Neural progenitor cell (in vitro differentiated cells): ENCODE measurements at regions not wholly inside any gene's neighbourhood (a gene's known extent, or its start where the extent isn't known, plus 50 kb on each side); places are given as distances from the start of the nearest gene placed in this dataset.

ENCODE experiments used
- DNase-seq: peaks from one replicate; pipeline ENCODE4 v3.0.0-alpha.2; 2016; ENCODE audit warnings: low spot score
- H2AFZ ChIP-seq: fragments of 200-600 bp; sonication (generic); replicated peaks from 2 replicates; pipeline ENCODE4 v1.6.1; 2016; ENCODE audit warnings: antibody characterized with exemption
- H3F3A ChIP-seq: fragments of 200-600 bp; sonication (generic); 2 replicates; pipeline ENCODE4 v1.6.1; 2016; ENCODE audit warnings: antibody characterized with exemption, low read depth
- H3K27ac ChIP-seq: fragments of 200-600 bp; sonication (generic); 2 replicates; pipeline ENCODE4 v1.5.1; 2016; ENCODE audit warnings: mild to moderate bottlenecking
- H3K27me3 ChIP-seq: fragments of 200-600 bp; sonication (generic); 2 replicates; pipeline ENCODE4 v1.6.1; 2016; ENCODE audit warnings: mild to moderate bottlenecking, moderate library complexity
- H3K36me3 ChIP-seq: fragments of 200-600 bp; sonication (generic); 2 replicates; pipeline ENCODE4 v1.5.1; 2016
- H3K4me1 ChIP-seq: fragments of 200-600 bp; sonication (generic); 2 replicates; pipeline ENCODE4 v1.6.1; 2016; ENCODE audit warnings: mixed run types
- H3K4me2 ChIP-seq: fragments of 200-600 bp; sonication (generic); 2 replicates; pipeline ENCODE4 v1.6.1; 2016
- H3K4me3 ChIP-seq: fragments of 200-600 bp; sonication (generic); 2 replicates; pipeline ENCODE4 v1.5.1; 2016
- H3K79me2 ChIP-seq: fragments of 200-600 bp; sonication (generic); 2 replicates; pipeline ENCODE4 v1.6.1; 2016; ENCODE audit warnings: low read depth
- H3K9ac ChIP-seq: fragments of 200-600 bp; sonication (generic); 2 replicates; pipeline ENCODE4 v1.6.1; 2016
- H3K9me3 ChIP-seq: fragments of 200-600 bp; sonication (generic); 2 replicates; pipeline ENCODE4 v1.5.1; 2016; ENCODE audit warnings: low read depth
- H4K20me1 ChIP-seq: fragments of 200-600 bp; sonication (generic); 2 replicates; pipeline ENCODE4 v1.6.1; 2016; ENCODE audit warnings: low read depth
- H3K27ac Mint-ChIP-seq: 3 replicates; pipeline ENCODE4 v1.8.0; 2021; ENCODE audit warnings: mixed read lengths
- H3K27me3 Mint-ChIP-seq: 2 replicates; pipeline ENCODE4 v1.8.0; 2022; ENCODE audit warnings: low read depth, mild to moderate bottlenecking, inconsistent platforms, moderate library complexity, mixed read lengths; ENCODE audit not compliant: insufficient read depth
- H3K36me3 Mint-ChIP-seq: 3 replicates; pipeline ENCODE4 v1.8.0; 2021; ENCODE audit warnings: mixed read lengths
- H3K4me1 Mint-ChIP-seq: 3 replicates; pipeline ENCODE4 v1.8.0; 2021; ENCODE audit warnings: mixed read lengths
- H3K4me3 Mint-ChIP-seq: 3 replicates; pipeline ENCODE4 v1.8.0; 2021; ENCODE audit warnings: mild to moderate bottlenecking, moderate library complexity, mixed read lengths
- H3K9me3 Mint-ChIP-seq: 3 replicates; pipeline ENCODE4 v1.8.0; 2020; ENCODE audit warnings: mixed read lengths
- EZH2 ChIP-seq: fragments of 200-600 bp; sonication (generic); IDR thresholded peaks from 2 replicates; pipeline ENCODE4 v1.6.1; 2017; ENCODE audit warnings: antibody characterized with exemption, mild to moderate bottlenecking, moderate library complexity
- EZH2phosphoT487 ChIP-seq: fragments of 200-600 bp; sonication (generic); IDR thresholded peaks from 2 replicates; pipeline ENCODE4 v1.6.1; 2017; ENCODE audit warnings: antibody characterized with exemption
- TF ChIP-seq, protein P1 (sequence below): fragments of 200-600 bp; sonication (generic); IDR thresholded peaks from 2 replicates; pipeline ENCODE4 v1.5.1; 2017; ENCODE audit warnings: antibody characterized with exemption, mild to moderate bottlenecking

DNA sequence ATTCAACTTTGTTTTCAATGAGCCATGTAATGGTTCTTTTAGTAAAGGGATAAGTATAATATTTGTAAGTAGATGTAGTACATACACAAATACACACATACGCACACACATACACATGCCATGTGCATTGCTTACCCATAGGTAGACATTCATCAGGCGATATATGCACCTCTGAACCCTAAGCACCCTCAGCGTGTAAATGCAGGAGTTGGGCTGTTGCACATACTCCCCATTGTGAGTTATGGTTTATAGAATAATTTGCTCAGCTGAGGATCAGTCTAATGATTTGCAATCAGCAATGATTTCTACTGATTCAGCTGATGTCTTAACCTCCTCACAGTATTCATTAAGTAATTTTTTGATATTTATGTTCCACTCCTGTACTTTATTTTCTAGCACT is 217.6 kb upstream of the ETAA1 start:
- Histone ChIP-seq H2AFZ (no peak overlapping the region), H3K4me2 (no peak overlapping the region), H3K27ac (no peak overlapping the region), H3K9ac (no peak overlapping the region), H3K79me2 (no peaks in the 10 kb centered on the region), H4K20me1 (no peaks in the 10 kb centered on the region), H3F3A (no peaks in the 10 kb centered on the region), H3K27me3 (no peaks in the 10 kb centered on the region), H3K9me3 (no peaks in the 10 kb centered on the region), H3K36me3 (no peaks in the 10 kb centered on the region), H3K4me1 (no peaks in the 10 kb centered on the region), H3K4me3 (no peak overlapping the region)
- Mint-ChIP-seq H3K27me3 (no peaks in the 10 kb centered on the region), H3K4me3 (no peak overlapping the region), H3K9me3 (no peaks in the 10 kb centered on the region), H3K4me1 (no peaks in the 10 kb centered on the region), H3K27ac (no peak overlapping the region), H3K36me3 (no peaks in the 10 kb centered on the region)
- TF ChIP-seq EZH2 (no peak), EZH2phosphoT487 (no peak)
- TF ChIP-seq, protein P1, sequence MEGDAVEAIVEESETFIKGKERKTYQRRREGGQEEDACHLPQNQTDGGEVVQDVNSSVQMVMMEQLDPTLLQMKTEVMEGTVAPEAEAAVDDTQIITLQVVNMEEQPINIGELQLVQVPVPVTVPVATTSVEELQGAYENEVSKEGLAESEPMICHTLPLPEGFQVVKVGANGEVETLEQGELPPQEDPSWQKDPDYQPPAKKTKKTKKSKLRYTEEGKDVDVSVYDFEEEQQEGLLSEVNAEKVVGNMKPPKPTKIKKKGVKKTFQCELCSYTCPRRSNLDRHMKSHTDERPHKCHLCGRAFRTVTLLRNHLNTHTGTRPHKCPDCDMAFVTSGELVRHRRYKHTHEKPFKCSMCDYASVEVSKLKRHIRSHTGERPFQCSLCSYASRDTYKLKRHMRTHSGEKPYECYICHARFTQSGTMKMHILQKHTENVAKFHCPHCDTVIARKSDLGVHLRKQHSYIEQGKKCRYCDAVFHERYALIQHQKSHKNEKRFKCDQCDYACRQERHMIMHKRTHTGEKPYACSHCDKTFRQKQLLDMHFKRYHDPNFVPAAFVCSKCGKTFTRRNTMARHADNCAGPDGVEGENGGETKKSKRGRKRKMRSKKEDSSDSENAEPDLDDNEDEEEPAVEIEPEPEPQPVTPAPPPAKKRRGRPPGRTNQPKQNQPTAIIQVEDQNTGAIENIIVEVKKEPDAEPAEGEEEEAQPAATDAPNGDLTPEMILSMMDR, result no peak
- DNase-seq, result no peak

DNA sequence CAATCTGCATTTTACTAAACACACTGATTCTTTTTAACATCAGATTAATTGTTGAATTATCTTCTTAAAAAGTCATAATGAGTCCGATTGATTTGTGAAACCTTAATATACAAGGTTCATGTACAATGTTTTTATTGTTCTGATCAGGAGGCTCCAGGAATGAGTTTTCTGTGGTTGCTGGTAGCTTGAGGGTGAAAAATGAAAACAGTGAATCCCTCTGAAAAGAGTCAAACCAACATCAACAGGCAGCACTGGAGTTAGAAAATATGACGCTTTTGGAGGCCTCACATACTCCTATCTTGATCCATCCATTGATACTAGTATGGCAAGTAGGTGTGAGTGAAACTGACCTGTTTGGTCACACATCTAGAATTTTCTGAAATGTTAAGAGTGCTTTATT is 216.3 kb upstream of the ETAA1 start:
- H4K20me1 ChIP-seq, result no peaks in the 10 kb centered on the region
- no peak overlapping the region for H3K9ac ChIP-seq
- H3K27me3 ChIP-seq, result no peaks in the 10 kb centered on the region
- TF ChIP-seq, protein P1, result no peak
- TF ChIP-seq EZH2, result no peak
- TF ChIP-seq EZH2phosphoT487, result no peak
- no peak overlapping the region for H3K27ac Mint-ChIP-seq
- H3K9me3 Mint-ChIP-seq, result no peaks in the 10 kb centered on the region
- no peak overlapping the region for H2AFZ ChIP-seq
- no peak overlapping the region for H3K27ac ChIP-seq
- H3K27me3 Mint-ChIP-seq, result no peaks in the 10 kb centered on the region
- no peaks in the 10 kb centered on the region for H3K36me3 Mint-ChIP-seq
- no peaks in the 10 kb centered on the region for H3F3A ChIP-seq
- H3K9me3 ChIP-seq, result no peaks in the 10 kb centered on the region
- no peaks in the 10 kb centered on the region for H3K79me2 ChIP-seq
- H3K36me3 ChIP-seq, result no peaks in the 10 kb centered on the region
- H3K4me1 Mint-ChIP-seq, result no peaks in the 10 kb centered on the region
- no peak overlapping the region for H3K4me3 ChIP-seq
- H3K4me3 Mint-ChIP-seq, result no peak overlapping the region
- no peaks in the 10 kb centered on the region for H3K4me1 ChIP-seq
- no peak overlapping the region for H3K4me2 ChIP-seq
- no peak for DNase-seq

DNA sequence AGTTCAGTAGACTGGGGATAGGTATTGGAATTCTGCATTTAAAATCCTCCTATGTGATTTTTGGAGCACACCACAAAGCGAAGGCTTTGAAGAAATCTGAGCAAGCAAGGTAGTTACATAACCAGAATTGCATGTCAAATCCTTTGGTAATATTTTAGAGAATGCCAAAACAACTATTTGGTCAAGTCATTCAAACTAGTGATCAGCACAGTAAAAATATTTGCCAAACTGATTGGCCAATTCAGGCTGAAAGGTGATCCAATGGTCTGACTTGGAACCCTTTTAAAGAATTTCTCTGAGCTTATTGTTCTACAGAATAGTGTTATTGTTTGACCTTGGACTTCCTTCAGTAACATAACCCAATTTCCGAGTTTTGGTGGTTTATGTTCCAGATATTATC is 214.2 kb upstream of the ETAA1 start:
- Histone ChIP-seq H3K27ac (no peak overlapping the region), H3K4me3 (no peak overlapping the region), H3F3A (no peaks in the 10 kb centered on the region), H3K9me3 (no peaks in the 10 kb centered on the region), H3K36me3 (no peaks in the 10 kb centered on the region), H3K79me2 (no peaks in the 10 kb centered on the region), H3K9ac (no peak overlapping the region), H2AFZ (no peak overlapping the region), H3K4me2 (no peak overlapping the region), H3K27me3 (no peaks in the 10 kb centered on the region), H3K4me1 (no peaks in the 10 kb centered on the region), H4K20me1 (no peaks in the 10 kb centered on the region)
- Mint-ChIP-seq H3K36me3 (no peaks in the 10 kb centered on the region), H3K4me1 (no peaks in the 10 kb centered on the region), H3K4me3 (no peak overlapping the region), H3K27ac (no peak overlapping the region), H3K9me3 (no peaks in the 10 kb centered on the region), H3K27me3 (no peaks in the 10 kb centered on the region)
- DNase-seq, result no peak
- TF ChIP-seq EZH2phosphoT487 (no peak), EZH2 (no peak)
- TF ChIP-seq, protein P1, result no peak

DNA sequence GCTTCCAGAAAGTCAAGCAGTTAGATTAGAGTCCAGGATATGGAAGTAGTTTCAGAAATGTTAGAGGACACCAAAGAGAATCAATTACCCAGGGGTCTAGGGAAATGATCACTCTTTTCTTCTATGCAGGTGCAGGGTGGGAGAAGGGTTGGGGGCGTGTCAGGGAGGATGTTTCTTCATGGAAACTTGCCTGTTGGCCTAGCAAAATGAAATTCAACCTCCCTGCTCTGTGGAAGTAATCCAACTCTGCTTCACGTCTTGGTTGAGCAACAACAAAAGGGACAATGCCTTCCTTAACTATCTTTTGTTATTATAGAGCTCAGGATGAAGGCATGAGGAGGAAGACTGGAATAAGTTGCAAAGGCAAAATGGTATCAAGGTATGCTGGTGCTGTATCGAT is 210.8 kb upstream of the ETAA1 start:
- Histone ChIP-seq H3K4me2 (no peak overlapping the region), H3K9me3 (no peaks in the 10 kb centered on the region), H3K27ac (no peak overlapping the region), H3K4me3 (no peak overlapping the region), H3F3A (no peaks in the 10 kb centered on the region), H3K27me3 (no peaks in the 10 kb centered on the region), H4K20me1 (no peaks in the 10 kb centered on the region), H3K36me3 (no peaks in the 10 kb centered on the region), H3K9ac (no peak overlapping the region), H3K79me2 (no peaks in the 10 kb centered on the region), H2AFZ (no peak overlapping the region), H3K4me1 (no peaks in the 10 kb centered on the region)
- H3K4me1 Mint-ChIP-seq, result no peaks in the 10 kb centered on the region
- H3K27me3 Mint-ChIP-seq, result peaks cover 3% of the 10 kb centered on the region
- H3K9me3 Mint-ChIP-seq, result no peaks in the 10 kb centered on the region
- H3K27ac Mint-ChIP-seq, result no peak overlapping the region
- TF ChIP-seq, protein P1, result no peak
- TF ChIP-seq EZH2, result no peak
- TF ChIP-seq EZH2phosphoT487, result no peak
- no peak for DNase-seq
- no peak overlapping the region for H3K4me3 Mint-ChIP-seq
- no peaks in the 10 kb centered on the region for H3K36me3 Mint-ChIP-seq
